Omental fat pad (tissue), 3 donors: ENCODE measurements at regions not wholly inside any gene's neighbourhood (a gene's known extent, or its start where the extent isn't known, plus 50 kb on each side); places are given as distances from the start of the nearest gene placed in this dataset.

ENCODE experiments used
- ATAC-seq: fragments of 150-250 bp; one replicate; pipeline ENCODE4 v1.9.1; 2016; ENCODE audit warnings: mild to moderate bottlenecking, moderate library complexity; ENCODE audit not compliant: low FRiP score
- DNase-seq: peaks from one replicate; pipeline ENCODE4 v3.0.0-alpha.2; 2019; ENCODE audit warnings: low spot score
- CTCF ChIP-seq, 3 donors: fragments of 450-650 bp; IDR thresholded peaks; one replicate each; pipeline ENCODE4 v1.5.1; 2016 to 2017; ENCODE audit warnings: antibody characterized with exemption in 3 of 3, mild to moderate bottlenecking in 3 of 3, moderate library complexity in 2 of 3

- no peak for ATAC-seq
- no peak for TF ChIP-seq CTCF (IDR thresholded peaks at IDR 0.05)
- no peak for DNase-seq
Observed at GRCh38 chr10:35911233-35911632, 269.1 kb upstream of the FZD8 start.

GRCh38 chr10:35910234-35910633 is 268.1 kb upstream of the FZD8 start:
- ATAC-seq: no peak

GRCh38 chr10:35909121-35909720 is 267.1 kb upstream of the FZD8 start:
- DNase-seq (no peak), ATAC-seq (no peak)
- TF ChIP-seq CTCF (IDR thresholded peaks at IDR 0.05): no peak

More at GRCh38 chr10:35910234-35910633, 268.1 kb upstream of the FZD8 start:
- TF ChIP-seq CTCF (IDR thresholded peaks at IDR 0.05): no peak
- no peak for DNase-seq

- no peak for TF ChIP-seq CTCF (IDR thresholded peaks at IDR 0.05)
- ATAC-seq: no peak
- no peak for DNase-seq
Observed at GRCh38 chr10:35908451-35908850, 266.4 kb upstream of the FZD8 start.

- DNase-seq (no peak), ATAC-seq (no peak)
- no peak for TF ChIP-seq CTCF (IDR thresholded peaks at IDR 0.05)
Observed at GRCh38 chr10:35907548-35907947, 265.5 kb upstream of the FZD8 start.

- no peak for ATAC-seq
- no peak for TF ChIP-seq CTCF (IDR thresholded peaks at IDR 0.05)
- DNase-seq: no peak
Observed at GRCh38 chr10:35906155-35906554, 264.1 kb upstream of the FZD8 start.

GRCh38 chr10:35903021-35903420 is 260.9 kb upstream of the FZD8 start:
- TF ChIP-seq CTCF (IDR thresholded peaks at IDR 0.05): no peak
- DNase-seq (no peak), ATAC-seq (no peak)
